HUES48 (cell line): ENCODE measurements at regions not wholly inside any gene's neighbourhood (a gene's known extent, or its start where the extent isn't known, plus 50 kb on each side); places are given as distances from the start of the nearest gene placed in this dataset.
"Not testable (repeated sequence)": the region's sequence is repeated elsewhere in the genome, so short reads cannot be mapped to it uniquely, and the experiment has no call there.

Experiments used
- H3K27ac ChIP-seq: one replicate; pipeline ENCODE4 v1.7.0; 2013; ENCODE audit warnings: low read depth, low read length, inconsistent platforms
- H3K27me3 ChIP-seq: 2 replicates; pipeline ENCODE4 v1.6.1; 2013; ENCODE audit warnings: mild to moderate bottlenecking, low read length; ENCODE audit not compliant: control insufficient read depth, insufficient read depth
- H3K36me3 ChIP-seq: 2 replicates; pipeline ENCODE4 v1.6.1; 2013; ENCODE audit warnings: low read length; ENCODE audit not compliant: control insufficient read depth, insufficient read depth
- H3K4me1 ChIP-seq: 2 replicates; pipeline ENCODE4 v1.6.1; 2013; ENCODE audit warnings: mild to moderate bottlenecking, low read length; ENCODE audit not compliant: control insufficient read depth, insufficient read depth
- H3K4me3 ChIP-seq: 2 replicates; pipeline ENCODE4 v1.5.1; 2013; ENCODE audit warnings: mild to moderate bottlenecking, low read depth, low read length
- H3K9ac ChIP-seq: 2 replicates; pipeline ENCODE4 v1.6.1; 2013; ENCODE audit warnings: mild to moderate bottlenecking, low read depth, low read length, moderate library complexity
- H3K9me3 ChIP-seq: 2 replicates; pipeline ENCODE4 v1.6.1; 2013; ENCODE audit warnings: low read length; ENCODE audit not compliant: control insufficient read depth, insufficient read depth

- H3K9me3 ChIP-seq: no peaks in the 10 kb centered on the region
- H3K27ac ChIP-seq: no peak overlapping the region
These were observed 98.1 kb upstream of the OR4E1 start for GRCh38 chr14:21771671-21772070.

GRCh38 chr14:21768875-21769257 lies 95.2 kb upstream of the OR4E1 start:
- H3K27ac ChIP-seq: no peak overlapping the region

More at GRCh38 chr14:21771671-21772070, 98.1 kb upstream of the OR4E1 start:
- no peaks in the 10 kb centered on the region for H3K36me3 ChIP-seq
- H3K27me3 ChIP-seq: no peaks in the 10 kb centered on the region
- no peak overlapping the region for H3K4me3 ChIP-seq
- H3K9ac ChIP-seq: no peak overlapping the region
- H3K4me1 ChIP-seq: peaks cover 6% of the 10 kb centered on the region

GRCh38 chr14:21768116-21768874 lies 94.7 kb upstream of the OR4E1 start:
- no peak overlapping the region for H3K9ac ChIP-seq
- H3K4me3 ChIP-seq: no peak overlapping the region
- peaks cover 5% of the 10 kb centered on the region; the same call in 1 of the 2 replicates for H3K4me1 ChIP-seq
- H3K27me3 ChIP-seq: no peaks in the 10 kb centered on the region
- H3K27ac ChIP-seq: no peak overlapping the region
- no peaks in the 10 kb centered on the region for H3K9me3 ChIP-seq
- H3K36me3 ChIP-seq: no peaks in the 10 kb centered on the region

More at GRCh38 chr14:21768875-21769257, 95.2 kb upstream of the OR4E1 start:
- Histone ChIP-seq H3K9ac (no peak overlapping the region), H3K36me3 (no peaks in the 10 kb centered on the region), H3K4me1 (peaks cover 5% of the 10 kb centered on the region; the same call in 1 of the 2 replicates), H3K27me3 (no peaks in the 10 kb centered on the region), H3K4me3 (no peak overlapping the region), H3K9me3 (no peaks in the 10 kb centered on the region)

GRCh38 chr14:21760360-21760759 lies 86.7 kb upstream of the OR4E1 start:
- H3K4me1 ChIP-seq, H3K27me3 ChIP-seq, H3K4me3 ChIP-seq, H3K27ac ChIP-seq, H3K9me3 ChIP-seq, H3K9ac ChIP-seq, H3K36me3 ChIP-seq: not testable (repeated sequence)

GRCh38 chr14:21749306-21749868 lies 75.8 kb upstream of the OR4E1 start:
- no peaks in the 10 kb centered on the region for H3K4me1 ChIP-seq
- H3K27ac ChIP-seq: no peak overlapping the region
- no peaks in the 10 kb centered on the region for H3K36me3 ChIP-seq
- no peak overlapping the region for H3K4me3 ChIP-seq
- no peaks in the 10 kb centered on the region for H3K27me3 ChIP-seq
- H3K9me3 ChIP-seq: no peaks in the 10 kb centered on the region
- H3K9ac ChIP-seq: no peak overlapping the region

- no peaks in the 10 kb centered on the region for H3K27me3 ChIP-seq
- H3K4me3 ChIP-seq: no peak overlapping the region
- no peak overlapping the region for H3K27ac ChIP-seq
- H3K9me3 ChIP-seq: no peaks in the 10 kb centered on the region
- no peaks in the 10 kb centered on the region for H3K36me3 ChIP-seq
- H3K9ac ChIP-seq: no peak overlapping the region
- H3K4me1 ChIP-seq: no peaks in the 10 kb centered on the region
These were observed 75.3 kb upstream of the OR4E1 start for GRCh38 chr14:21748869-21749303.

GRCh38 chr14:21735639-21736307 lies 62.2 kb upstream of the OR4E1 start:
- no peaks in the 10 kb centered on the region for H3K9me3 ChIP-seq
- no peak overlapping the region for H3K9ac ChIP-seq
- H3K36me3 ChIP-seq: no peaks in the 10 kb centered on the region
- H3K27ac ChIP-seq: no peak overlapping the region
- H3K4me3 ChIP-seq: no peak overlapping the region
- no peaks in the 10 kb centered on the region for H3K27me3 ChIP-seq
- no peaks in the 10 kb centered on the region for H3K4me1 ChIP-seq

- no peak overlapping the region for H3K4me3 ChIP-seq
- no peaks in the 10 kb centered on the region for H3K27me3 ChIP-seq
- no peaks in the 10 kb centered on the region for H3K9me3 ChIP-seq
These were observed 61.6 kb upstream of the OR4E1 start for GRCh38 chr14:21735200-21735599.

GRCh38 chr14:21734457-21735074 lies 60.9 kb upstream of the OR4E1 start:
- Histone ChIP-seq H3K27me3 (no peaks in the 10 kb centered on the region), H3K27ac (no peak overlapping the region), H3K9ac (no peak overlapping the region), H3K4me3 (no peak overlapping the region), H3K9me3 (no peaks in the 10 kb centered on the region), H3K4me1 (no peaks in the 10 kb centered on the region), H3K36me3 (no peaks in the 10 kb centered on the region)

More at GRCh38 chr14:21735200-21735599, 61.6 kb upstream of the OR4E1 start:
- no peak overlapping the region for H3K27ac ChIP-seq
- no peaks in the 10 kb centered on the region for H3K4me1 ChIP-seq
- no peaks in the 10 kb centered on the region for H3K36me3 ChIP-seq
- no peak overlapping the region for H3K9ac ChIP-seq

- Histone ChIP-seq H3K27me3 (no peaks in the 10 kb centered on the region), H3K27ac (no peak overlapping the region), H3K9me3 (no peaks in the 10 kb centered on the region), H3K4me1 (no peaks in the 10 kb centered on the region), H3K36me3 (no peaks in the 10 kb centered on the region), H3K4me3 (no peak overlapping the region), H3K9ac (no peak overlapping the region)
These were observed 56.1 kb upstream of the OR4E1 start for GRCh38 chr14:21729703-21730233.
